Ecto neural progenitor cell (in vitro differentiated cells): ENCODE measurements at regions not wholly inside any gene's neighbourhood (a gene's known extent, or its start where the extent isn't known, plus 50 kb on each side); places are given as distances from the start of the nearest gene placed in this dataset.
"Not testable (repeated sequence)": the region's sequence is repeated elsewhere in the genome, so short reads cannot be mapped to it uniquely, and the experiment has no call there.

ENCODE experiments used
- DNase-seq: peaks from one replicate; pipeline ENCODE4 v3.0.0-alpha.2; 2018; ENCODE audit warnings: low spot score

- DNase-seq: no peak
These were observed 547.9 kb upstream of the BRINP1 start for GRCh38 chr9:119917175-119917574.

GRCh38 chr9:119907056-119907455 is 537.8 kb upstream of the BRINP1 start:
- DNase-seq: no peak

GRCh38 chr9:119905724-119906123 is 536.5 kb upstream of the BRINP1 start:
- DNase-seq: no peak

GRCh38 chr9:119903851-119904250 is 534.6 kb upstream of the BRINP1 start:
- no peak for DNase-seq

- DNase-seq: no peak
These were observed 533.4 kb upstream of the BRINP1 start for GRCh38 chr9:119902611-119903010.

- no peak for DNase-seq
These were observed 529.1 kb upstream of the BRINP1 start for GRCh38 chr9:119898316-119898715.

GRCh38 chr9:119884438-119884837 is 515.2 kb upstream of the BRINP1 start:
- no peak for DNase-seq

- DNase-seq: no peak
These were observed 512.7 kb upstream of the BRINP1 start for GRCh38 chr9:119881898-119882297.

GRCh38 chr9:119880361-119880760 is 511.1 kb upstream of the BRINP1 start:
- DNase-seq: no peak

GRCh38 chr9:119877306-119877705 is 508.1 kb upstream of the BRINP1 start:
- no peak for DNase-seq

GRCh38 chr9:119873877-119874276 is 504.6 kb upstream of the BRINP1 start:
- no peak for DNase-seq

- not testable (repeated sequence) for DNase-seq
These were observed 501.0 kb upstream of the BRINP1 start for GRCh38 chr9:119870251-119870650.

- no peak for DNase-seq
These were observed 499.5 kb upstream of the BRINP1 start for GRCh38 chr9:119868694-119869093.

GRCh38 chr9:119861842-119862241 is 492.6 kb upstream of the BRINP1 start:
- DNase-seq: no peak

- DNase-seq: no peak
These were observed 489.9 kb upstream of the BRINP1 start for GRCh38 chr9:119859128-119859527.

- DNase-seq: no peak
These were observed 483.9 kb upstream of the BRINP1 start for GRCh38 chr9:119853126-119853525.

- DNase-seq: no peak
These were observed 483.2 kb upstream of the BRINP1 start for GRCh38 chr9:119852390-119852789.

- no peak for DNase-seq
These were observed 475.2 kb upstream of the BRINP1 start for GRCh38 chr9:119844431-119844830.

- DNase-seq: no peak
These were observed 471.8 kb upstream of the BRINP1 start for GRCh38 chr9:119841016-119841415.

- DNase-seq: no peak
These were observed 470.7 kb upstream of the BRINP1 start for GRCh38 chr9:119839888-119840287.

GRCh38 chr9:119838210-119838609 is 469.0 kb upstream of the BRINP1 start:
- no peak for DNase-seq

GRCh38 chr9:119836036-119836435 is 466.8 kb upstream of the BRINP1 start:
- DNase-seq: no peak

GRCh38 chr9:119834064-119834620 is 464.9 kb upstream of the BRINP1 start:
- no peak for DNase-seq

- DNase-seq: no peak
These were observed 462.1 kb upstream of the BRINP1 start for GRCh38 chr9:119831309-119831708.

- DNase-seq: no peak
These were observed 460.5 kb upstream of the BRINP1 start for GRCh38 chr9:119829748-119830147.
